GM08714 (cell line): ENCODE measurements at regions not wholly inside any gene's neighbourhood (a gene's known extent, or its start where the extent isn't known, plus 50 kb on each side); places are given as distances from the start of the nearest gene placed in this dataset.

Experiments used
- H3K4me3 ChIP-seq: fragments of 200-500 bp; sonication (Bioruptor generic); 2 replicates; pipeline ENCODE4 v1.5.1; 2014; ENCODE audit warnings: mild to moderate bottlenecking, low read length, inconsistent platforms
- ZNF274 ChIP-seq: IDR thresholded peaks from 2 replicates; pipeline ENCODE4 v1.6.1; 2012; ENCODE audit warnings: mild to moderate bottlenecking, low read depth, low read length

DNA sequence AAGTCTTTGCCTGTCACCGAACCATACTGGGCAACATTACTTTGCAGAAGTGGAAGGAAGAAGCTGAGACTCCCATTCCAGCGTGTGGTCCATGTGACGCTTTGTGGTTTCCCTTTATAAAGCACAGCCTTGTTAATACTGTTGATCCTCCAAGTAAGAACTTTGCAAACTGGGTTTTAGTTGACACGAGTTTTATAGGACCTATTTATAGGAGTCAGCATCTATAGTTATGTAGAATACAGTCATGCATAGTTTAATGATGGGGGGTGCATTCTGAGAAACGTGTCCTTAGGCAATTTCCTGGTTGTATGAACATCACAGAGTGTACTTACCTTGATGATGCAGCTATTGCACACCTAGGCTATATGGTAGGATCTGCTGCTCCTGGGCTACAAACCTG is 1879.4 kb upstream of the TENM3 start:
- no peak for TF ChIP-seq ZNF274
- H3K4me3 ChIP-seq, result no peak overlapping the region

- no peak for TF ChIP-seq ZNF274
- H3K4me3 ChIP-seq, result no peak overlapping the region
Observed at GRCh38 chr4:180372691-180373090, 1870.5 kb upstream of the TENM3 start.

- no peak overlapping the region for H3K4me3 ChIP-seq
- TF ChIP-seq ZNF274, result no peak
Observed at GRCh38 chr4:180377741-180378140, 1865.5 kb upstream of the TENM3 start.

- TF ChIP-seq ZNF274, result no peak
- H3K4me3 ChIP-seq, result no peak overlapping the region
Observed at GRCh38 chr4:180380733-180381132, 1862.5 kb upstream of the TENM3 start.

GRCh38 chr4:180391613-180392012 is 1851.6 kb upstream of the TENM3 start:
- no peak overlapping the region for H3K4me3 ChIP-seq
- no peak for TF ChIP-seq ZNF274

GRCh38 chr4:180394312-180394711 is 1848.9 kb upstream of the TENM3 start:
- no peak for TF ChIP-seq ZNF274
- no peak overlapping the region for H3K4me3 ChIP-seq

DNA sequence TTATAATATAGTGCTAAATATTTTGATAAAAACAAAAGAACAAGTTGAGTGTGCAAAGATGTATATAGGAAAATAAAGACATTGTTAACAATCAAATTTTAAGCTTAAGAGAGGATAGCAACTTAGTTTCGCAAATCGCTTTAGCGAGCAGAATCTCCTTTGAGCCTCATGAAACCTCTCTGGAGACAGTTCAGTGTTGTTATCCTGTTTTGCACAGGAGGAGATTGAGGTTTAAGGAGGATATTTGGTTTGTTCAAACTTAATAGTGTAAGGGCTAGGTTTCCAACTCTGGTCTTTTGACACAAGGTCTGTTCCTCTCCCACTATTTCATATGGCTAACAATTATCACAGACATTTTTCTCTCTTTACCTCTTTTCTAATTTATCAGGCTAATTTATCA is 1848.5 kb upstream of the TENM3 start:
- no peak overlapping the region for H3K4me3 ChIP-seq
- TF ChIP-seq ZNF274, result no peak

- TF ChIP-seq ZNF274, result no peak
- no peak overlapping the region for H3K4me3 ChIP-seq
Observed at GRCh38 chr4:180398564-180398963, 1844.6 kb upstream of the TENM3 start.

DNA sequence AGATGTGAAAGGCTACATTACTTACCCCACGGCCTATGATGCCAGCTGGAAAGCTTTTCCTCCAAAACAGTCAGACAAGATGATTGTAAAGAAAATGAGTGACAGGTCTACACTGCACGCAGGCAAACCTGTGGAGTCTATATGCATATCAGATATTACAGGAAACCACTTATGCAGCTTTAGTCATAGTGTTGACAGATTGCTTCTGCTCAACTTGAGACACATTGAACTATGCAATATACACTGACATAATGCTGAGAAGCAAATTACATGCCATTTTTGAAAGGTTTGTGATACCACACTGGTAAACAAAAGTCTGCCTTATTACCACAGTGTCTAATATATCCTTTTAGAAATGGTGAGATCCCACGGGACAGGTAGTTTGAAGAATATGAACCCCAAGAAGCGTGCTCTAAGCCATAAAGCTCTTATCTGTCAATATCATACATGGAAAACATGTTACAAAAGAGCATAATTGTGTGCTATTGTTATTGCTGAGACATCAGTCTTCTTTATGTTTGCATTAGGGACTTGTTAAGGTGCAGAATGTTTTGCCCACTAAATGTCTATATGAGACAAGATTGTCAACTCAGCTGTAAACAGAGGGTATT is 1835.8 kb upstream of the TENM3 start:
- TF ChIP-seq ZNF274, result no peak
- no peak overlapping the region for H3K4me3 ChIP-seq

- TF ChIP-seq ZNF274, result no peak
- no peak overlapping the region for H3K4me3 ChIP-seq
Observed at GRCh38 chr4:180418819-180419531, 1824.2 kb upstream of the TENM3 start.

DNA sequence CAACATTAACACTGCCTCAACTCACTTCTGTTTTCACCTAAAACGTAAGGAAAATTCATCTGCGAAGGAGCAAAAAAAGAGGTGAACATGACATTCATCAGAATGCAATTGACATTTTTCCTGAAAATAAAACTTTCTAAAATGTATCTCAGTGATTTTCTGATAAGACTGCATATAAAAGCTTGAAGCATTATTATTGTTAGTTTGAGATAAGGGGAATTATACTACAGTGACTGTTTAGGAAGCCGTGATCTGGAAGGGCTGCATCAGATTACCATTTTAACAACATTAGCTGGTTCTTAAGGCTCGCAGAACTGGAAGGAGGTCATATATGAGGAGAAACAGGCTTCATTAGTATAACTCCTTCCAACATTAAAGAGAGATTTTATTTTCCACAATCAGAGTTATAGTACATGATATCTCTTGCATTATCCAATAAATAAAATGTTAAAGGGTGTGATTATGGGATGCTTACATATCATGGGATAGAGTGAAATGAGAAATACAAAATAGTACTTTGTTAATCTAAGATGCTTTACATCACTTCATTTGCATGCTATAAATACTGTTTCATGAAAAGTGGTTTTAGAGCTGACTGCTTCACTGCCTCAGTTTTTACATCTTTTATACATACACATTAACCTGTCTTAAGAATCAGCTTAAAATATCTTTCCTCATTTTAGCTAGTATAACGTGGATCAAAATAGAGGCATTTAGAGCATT is 1820.1 kb upstream of the TENM3 start:
- H3K4me3 ChIP-seq, result no peak overlapping the region
- TF ChIP-seq ZNF274, result no peak

DNA sequence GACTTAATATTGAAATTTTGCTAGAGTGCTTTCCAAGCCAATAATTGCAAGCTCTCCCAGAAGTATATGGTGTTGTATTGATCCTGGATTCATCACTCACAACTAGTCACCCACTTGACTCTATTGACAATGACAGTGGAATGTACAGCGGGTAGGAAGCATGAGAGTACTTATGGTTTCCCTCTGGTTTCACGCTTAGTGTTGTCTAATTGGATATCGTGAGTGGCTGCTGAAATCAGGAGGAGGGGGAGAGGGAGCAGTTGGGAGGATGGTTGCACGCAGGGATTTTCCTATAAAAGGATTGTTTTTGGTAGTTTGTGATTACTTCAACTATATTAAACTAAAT is 1819.5 kb upstream of the TENM3 start:
- no peak for TF ChIP-seq ZNF274
- no peak overlapping the region for H3K4me3 ChIP-seq

DNA sequence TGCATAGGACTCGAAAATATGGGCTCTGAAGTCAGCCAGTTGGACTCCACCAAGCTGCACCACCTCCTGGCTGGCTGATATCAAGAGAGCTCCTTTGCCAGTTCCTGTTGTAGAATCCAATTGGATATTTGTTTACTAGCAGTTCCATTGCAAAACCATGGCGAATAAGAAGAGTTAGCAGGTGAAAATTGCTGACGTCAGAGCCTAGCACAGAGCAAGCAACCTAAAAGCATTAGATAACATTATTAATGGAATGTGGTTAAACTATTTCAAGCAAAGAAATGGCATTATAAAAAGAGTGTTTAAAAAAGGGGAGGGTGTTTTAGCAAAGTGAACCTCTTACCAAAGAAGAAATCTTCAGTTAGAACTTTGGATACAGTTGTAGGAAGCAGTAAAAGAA is 1816.3 kb upstream of the TENM3 start:
- TF ChIP-seq ZNF274, result no peak
- H3K4me3 ChIP-seq, result no peak overlapping the region

DNA sequence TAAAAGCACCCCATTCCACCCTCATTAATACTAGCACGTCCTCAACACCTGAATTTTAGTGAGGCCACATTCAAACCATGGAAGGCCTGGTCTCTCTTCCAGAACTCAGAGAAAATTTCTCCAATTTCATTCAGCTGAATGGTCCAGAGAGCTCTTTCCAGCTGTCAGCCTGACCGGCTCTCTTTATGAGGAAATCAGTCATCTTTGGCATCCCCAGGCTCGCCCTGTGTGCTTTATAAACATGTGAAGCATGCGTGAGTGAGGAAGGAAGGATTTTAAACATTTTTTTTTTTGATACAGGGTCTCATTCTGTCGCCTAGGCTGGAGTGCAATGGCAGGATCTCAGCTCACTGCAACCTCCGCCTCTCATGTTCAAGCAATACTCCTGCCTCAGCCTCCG is 1812.9 kb upstream of the TENM3 start:
- no peak overlapping the region for H3K4me3 ChIP-seq
- no peak for TF ChIP-seq ZNF274
